ENCODE measurements at regions not wholly inside any gene's neighbourhood (a gene's known extent, or its start where the extent isn't known, plus 50 kb on each side); places are given as distances from the start of the nearest gene placed in this dataset.

DNA sequence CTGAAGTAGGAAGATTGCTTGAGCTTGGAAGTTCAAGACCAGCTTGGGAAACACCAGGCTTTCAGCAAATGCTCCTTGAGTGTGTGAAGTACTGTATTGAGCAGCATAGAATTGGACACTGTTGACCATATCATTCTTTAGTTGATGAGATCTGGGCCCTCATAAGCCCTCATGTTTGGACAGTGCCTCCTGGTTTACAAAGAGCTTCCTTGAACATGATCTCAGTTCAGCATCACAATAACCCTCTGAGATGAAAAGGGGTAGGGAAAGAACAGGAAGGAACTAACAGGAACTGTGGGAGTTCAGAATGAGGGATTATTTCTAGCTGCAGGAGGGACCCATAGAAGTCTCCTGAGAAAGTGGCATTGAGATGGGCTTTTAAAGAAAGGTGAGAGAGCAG lies 153.2 kb downstream of the C12orf75 start:
- TF ChIP-seq, protein P1, sequence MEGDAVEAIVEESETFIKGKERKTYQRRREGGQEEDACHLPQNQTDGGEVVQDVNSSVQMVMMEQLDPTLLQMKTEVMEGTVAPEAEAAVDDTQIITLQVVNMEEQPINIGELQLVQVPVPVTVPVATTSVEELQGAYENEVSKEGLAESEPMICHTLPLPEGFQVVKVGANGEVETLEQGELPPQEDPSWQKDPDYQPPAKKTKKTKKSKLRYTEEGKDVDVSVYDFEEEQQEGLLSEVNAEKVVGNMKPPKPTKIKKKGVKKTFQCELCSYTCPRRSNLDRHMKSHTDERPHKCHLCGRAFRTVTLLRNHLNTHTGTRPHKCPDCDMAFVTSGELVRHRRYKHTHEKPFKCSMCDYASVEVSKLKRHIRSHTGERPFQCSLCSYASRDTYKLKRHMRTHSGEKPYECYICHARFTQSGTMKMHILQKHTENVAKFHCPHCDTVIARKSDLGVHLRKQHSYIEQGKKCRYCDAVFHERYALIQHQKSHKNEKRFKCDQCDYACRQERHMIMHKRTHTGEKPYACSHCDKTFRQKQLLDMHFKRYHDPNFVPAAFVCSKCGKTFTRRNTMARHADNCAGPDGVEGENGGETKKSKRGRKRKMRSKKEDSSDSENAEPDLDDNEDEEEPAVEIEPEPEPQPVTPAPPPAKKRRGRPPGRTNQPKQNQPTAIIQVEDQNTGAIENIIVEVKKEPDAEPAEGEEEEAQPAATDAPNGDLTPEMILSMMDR (IDR thresholded peaks at IDR 0.05) = no peak
- Histone ChIP-seq H3K4me1 (ENCODE audit: control insufficient read depth in 1 of 2, insufficient read depth in 1 of 2, low read depth in 1 of 2, low read length in 1 of 2) (no peaks in the 10 kb centered on the region), H3K27ac (no peak overlapping the region)

DNA sequence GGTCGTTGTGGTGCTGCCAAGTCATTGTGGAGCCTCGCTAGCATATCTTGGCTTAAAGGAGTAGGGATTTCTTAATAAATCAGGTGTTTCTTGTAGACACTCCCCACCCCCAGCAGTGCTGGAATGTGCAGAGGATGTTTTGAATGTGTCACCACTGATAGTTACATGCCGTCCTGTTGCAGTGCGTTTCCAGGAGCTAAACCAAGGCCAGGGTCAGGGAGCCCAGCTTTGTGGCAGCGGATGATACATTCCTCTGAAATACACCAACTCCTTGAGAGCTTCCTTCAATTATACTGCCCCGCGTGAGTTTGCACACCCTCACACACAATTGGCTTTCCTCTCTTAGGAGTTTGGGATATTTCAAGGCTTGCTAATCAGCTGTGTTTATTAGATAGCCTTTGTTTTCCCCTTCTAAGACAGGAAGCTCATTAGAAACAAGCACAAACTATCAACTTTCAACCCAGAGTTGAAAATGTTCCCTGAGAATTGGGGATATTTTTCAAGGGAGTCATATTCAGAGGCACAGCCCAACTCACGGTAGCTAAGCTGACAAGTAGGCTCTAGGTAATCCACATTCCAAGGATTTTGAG lies 154.9 kb downstream of the C12orf75 start:
- TF ChIP-seq, protein P1 (IDR thresholded peaks at IDR 0.05) = no peak
- Histone ChIP-seq H3K27ac (no peak overlapping the region), H3K4me3 (ENCODE audit: low read depth in 1 of 2, low read length in 1 of 2) (no peak overlapping the region)

More for the DNA sequence above, 153.2 kb downstream of the C12orf75 start:
- H3K9me3 ChIP-seq = no peaks in the 10 kb centered on the region
- no peaks in the 10 kb centered on the region for H3K27me3 ChIP-seq
- no peaks in the 10 kb centered on the region for H3K36me3 ChIP-seq
- no peak overlapping the region for H3K4me3 ChIP-seq (ENCODE audit: low read depth in 1 of 2, low read length in 1 of 2)

GRCh38 chr12:105485921-105486320 lies 155.4 kb downstream of the C12orf75 start:
- Histone ChIP-seq H3K4me1 (ENCODE audit: control insufficient read depth in 1 of 2, insufficient read depth in 1 of 2, low read depth in 1 of 2, low read length in 1 of 2) (no peaks in the 10 kb centered on the region), H3K36me3 (no peaks in the 10 kb centered on the region), H3K4me3 (ENCODE audit: low read depth in 1 of 2, low read length in 1 of 2) (no peak overlapping the region), H3K9me3 (no peaks in the 10 kb centered on the region), H3K27ac (no peak overlapping the region), H3K27me3 (no peaks in the 10 kb centered on the region)
- TF ChIP-seq, protein P1 (IDR thresholded peaks at IDR 0.05) = no peak

More for the DNA sequence above, 154.9 kb downstream of the C12orf75 start:
- H3K36me3 ChIP-seq = no peaks in the 10 kb centered on the region
- no peaks in the 10 kb centered on the region for H3K9me3 ChIP-seq
- H3K27me3 ChIP-seq = no peaks in the 10 kb centered on the region
- no peaks in the 10 kb centered on the region for H3K4me1 ChIP-seq (ENCODE audit: control insufficient read depth in 1 of 2, insufficient read depth in 1 of 2, low read depth in 1 of 2, low read length in 1 of 2)

GRCh38 chr12:105487963-105488362 lies 157.5 kb downstream of the C12orf75 start:
- Histone ChIP-seq H3K4me3 (ENCODE audit: low read depth in 1 of 2, low read length in 1 of 2) (no peak overlapping the region), H3K27me3 (no peaks in the 10 kb centered on the region), H3K4me1 (ENCODE audit: control insufficient read depth in 1 of 2, insufficient read depth in 1 of 2, low read depth in 1 of 2, low read length in 1 of 2) (no peaks in the 10 kb centered on the region), H3K9me3 (no peaks in the 10 kb centered on the region), H3K27ac (no peak overlapping the region), H3K36me3 (no peaks in the 10 kb centered on the region)
- TF ChIP-seq, protein P1 (IDR thresholded peaks at IDR 0.05) = no peak

- H3K9me3 ChIP-seq = no peaks in the 10 kb centered on the region
- TF ChIP-seq, protein P1 (IDR thresholded peaks at IDR 0.05) = no peak
- H3K4me3 ChIP-seq (ENCODE audit: low read depth in 1 of 2, low read length in 1 of 2) = no peak overlapping the region
Observed at GRCh38 chr12:105492591-105493545, 162.4 kb downstream of the C12orf75 start.

More at GRCh38 chr12:105492591-105493545, 162.4 kb downstream of the C12orf75 start:
- H3K27me3 ChIP-seq = no peaks in the 10 kb centered on the region
- H3K4me1 ChIP-seq (ENCODE audit: control insufficient read depth in 1 of 2, insufficient read depth in 1 of 2, low read depth in 1 of 2, low read length in 1 of 2) = no peaks in the 10 kb centered on the region
- no peak overlapping the region for H3K27ac ChIP-seq
- H3K36me3 ChIP-seq = no peaks in the 10 kb centered on the region

Data from neutrophil (primary cell).